Smooth muscle cell (in vitro differentiated cells): ENCODE measurements at regions not wholly inside any gene's neighbourhood (a gene's known extent, or its start where the extent isn't known, plus 50 kb on each side); places are given as distances from the start of the nearest gene placed in this dataset.

ENCODE experiments used
- DNase-seq: peaks from one replicate; lab custom pipeline; 2025; ENCODE audit not compliant: unreplicated experiment; lab: John Stamatoyannopoulos, UW
- H2AFZ ChIP-seq: fragments of 200-600 bp; sonication (generic); 2 replicates; pipeline ENCODE4 v1.6.0; 2016; ENCODE audit warnings: antibody characterized with exemption, low read depth, mild to moderate bottlenecking
- H3F3A ChIP-seq: fragments of 200-600 bp; sonication (generic); 2 replicates; pipeline ENCODE4 v1.6.0; 2017; ENCODE audit warnings: antibody characterized with exemption, low read depth
- H3K27ac ChIP-seq: fragments of 200-600 bp; sonication (generic); 2 replicates; pipeline ENCODE4 v1.5.1; 2016; ENCODE audit warnings: low read depth, mild to moderate bottlenecking
- H3K27me3 ChIP-seq: fragments of 200-600 bp; sonication (generic); 2 replicates; pipeline ENCODE4 v1.6.1; 2016; ENCODE audit warnings: low read depth, mild to moderate bottlenecking
- H3K36me3 ChIP-seq: fragments of 200-600 bp; sonication (generic); 2 replicates; pipeline ENCODE4 v1.5.1; 2016; ENCODE audit warnings: low read depth
- H3K4me1 ChIP-seq: fragments of 200-600 bp; sonication (generic); 2 replicates; pipeline ENCODE4 v1.5.1; 2016; ENCODE audit warnings: low read depth
- H3K4me2 ChIP-seq: fragments of 200-600 bp; sonication (generic); 2 replicates; pipeline ENCODE4 v1.6.0; 2016; ENCODE audit warnings: mild to moderate bottlenecking
- H3K4me3 ChIP-seq: fragments of 200-600 bp; sonication (generic); 2 replicates; pipeline ENCODE4 v1.5.1; 2016; ENCODE audit warnings: mild to moderate bottlenecking
- H3K79me2 ChIP-seq: fragments of 200-600 bp; sonication (generic); 2 replicates; pipeline ENCODE4 v1.6.0; 2016; ENCODE audit warnings: low read depth, mild to moderate bottlenecking
- H3K9ac ChIP-seq: fragments of 200-600 bp; sonication (generic); 2 replicates; pipeline ENCODE4 v1.6.0; 2016; ENCODE audit warnings: low read depth
- H3K9me3 ChIP-seq: fragments of 200-600 bp; sonication (generic); replicated peaks from 2 replicates; pipeline ENCODE4 v1.5.1; 2016; ENCODE audit warnings: low read depth
- H4K20me1 ChIP-seq: fragments of 200-600 bp; sonication (generic); 2 replicates; pipeline ENCODE4 v1.6.0; 2016; ENCODE audit warnings: low read depth
- CTCF ChIP-seq: fragments of 200-600 bp; sonication (generic); IDR thresholded peaks from 2 replicates; pipeline ENCODE4 v1.5.1; 2017; ENCODE audit warnings: borderline replicate concordance, mild to moderate bottlenecking, antibody characterized with exemption; ENCODE audit not compliant: insufficient read depth, poor library complexity, severe bottlenecking
- WGBS: methylation state at CpG from one replicate; pipeline ENCODE4 v1.1.7; 2016; ENCODE audit warnings: low lambda C conversion rate; 5-methylcytosine and 5-hydroxymethylcytosine counted together

- Histone ChIP-seq H3K9me3 (no peaks in the 10 kb centered on the region), H3K27ac (no peak overlapping the region), H3K4me3 (no peak overlapping the region), H3K79me2 (no peaks in the 10 kb centered on the region), H3K4me1 (no peaks in the 10 kb centered on the region), H3K36me3 (no peaks in the 10 kb centered on the region), H3K27me3 (no peaks in the 10 kb centered on the region), H4K20me1 (no peaks in the 10 kb centered on the region), H3F3A (peaks cover 15% of the 10 kb centered on the region), H3K4me2 (no peak overlapping the region), H3K9ac (no peak overlapping the region), H2AFZ (no peak overlapping the region)
- TF ChIP-seq CTCF, result no peak
- 98% methylated on average over 6 of the region's 6 CpGs for WGBS
- DNase-seq, result no peak
Measured at GRCh38 chr12:115177899-115178298, 493.9 kb upstream of the TBX3 start.

- no peak overlapping the region for H3K27ac ChIP-seq
- H3K9me3 ChIP-seq, result no peaks in the 10 kb centered on the region
- H3F3A ChIP-seq, result peaks cover 23% of the 10 kb centered on the region
- no peaks in the 10 kb centered on the region for H3K27me3 ChIP-seq
- H2AFZ ChIP-seq, result no peak overlapping the region
- WGBS, result 46% methylated on average over 3 of the region's 3 CpGs
- no peak overlapping the region for H3K9ac ChIP-seq
- no peaks in the 10 kb centered on the region for H3K36me3 ChIP-seq
- no peak overlapping the region for H3K4me3 ChIP-seq
- no peaks in the 10 kb centered on the region for H4K20me1 ChIP-seq
- DNase-seq, result no peak
- no peak overlapping the region for H3K4me2 ChIP-seq
- no peaks in the 10 kb centered on the region for H3K4me1 ChIP-seq
- H3K79me2 ChIP-seq, result no peaks in the 10 kb centered on the region
- TF ChIP-seq CTCF, result no peak
Measured at GRCh38 chr12:115176741-115177400, 492.9 kb upstream of the TBX3 start.

- no peak for TF ChIP-seq CTCF
- Histone ChIP-seq H3K9me3 (no peaks in the 10 kb centered on the region), H3K4me1 (no peaks in the 10 kb centered on the region), H3K79me2 (no peaks in the 10 kb centered on the region), H4K20me1 (no peaks in the 10 kb centered on the region), H3K4me2 (peak overlapping the region; percentile 49), H3K27me3 (no peaks in the 10 kb centered on the region), H3K36me3 (no peaks in the 10 kb centered on the region), H3K4me3 (no peak overlapping the region), H3K9ac (no peak overlapping the region), H2AFZ (no peak overlapping the region), H3K27ac (peak overlapping the region; percentile 50), H3F3A (peaks cover 26% of the 10 kb centered on the region)
- peak; percentile 15 for DNase-seq
- WGBS, result 4% methylated on average over 12 of the region's 12 CpGs
Measured at GRCh38 chr12:115174920-115175319, 490.9 kb upstream of the TBX3 start.

- Histone ChIP-seq H3K27me3 (no peaks in the 10 kb centered on the region), H3K9me3 (no peaks in the 10 kb centered on the region), H3K27ac (peak overlapping the region; percentile 54), H2AFZ (no peak overlapping the region), H3K9ac (no peak overlapping the region), H3K79me2 (no peaks in the 10 kb centered on the region), H3K4me2 (peak overlapping the region; percentile 25), H4K20me1 (no peaks in the 10 kb centered on the region), H3K4me1 (no peaks in the 10 kb centered on the region), H3F3A (peaks cover 26% of the 10 kb centered on the region), H3K36me3 (no peaks in the 10 kb centered on the region), H3K4me3 (no peak overlapping the region)
- 12% methylated on average over 5 of the region's 5 CpGs for WGBS
- DNase-seq, result no peak
- TF ChIP-seq CTCF, result no peak
Measured at GRCh38 chr12:115172521-115172920, 488.5 kb upstream of the TBX3 start.
